GM19238 (cell line): ENCODE measurements at regions not wholly inside any gene's neighbourhood (a gene's known extent, or its start where the extent isn't known, plus 50 kb on each side); places are given as distances from the start of the nearest gene placed in this dataset.
"Not testable (repeated sequence)": the region's sequence is repeated elsewhere in the genome, so short reads cannot be mapped to it uniquely, and the experiment has no call there.

Source experiments
- DNase-seq: peaks from one replicate; pipeline ENCODE4 v3.0.0; 2011; ENCODE audit warnings: low spot score; ENCODE audit not compliant: insufficient read length

- DNase-seq: no peak
Observed at GRCh38 chr5:85388770-85389169, 1004.1 kb upstream of the EDIL3 start.

- not testable (repeated sequence) for DNase-seq
Observed at GRCh38 chr5:85392309-85392708, 1007.6 kb upstream of the EDIL3 start.

- DNase-seq: no peak
Observed at GRCh38 chr5:85395526-85395925, 1010.8 kb upstream of the EDIL3 start.

- no peak for DNase-seq
Observed at GRCh38 chr5:85397451-85397850, 1012.8 kb upstream of the EDIL3 start.

- DNase-seq: no peak
Observed at GRCh38 chr5:85428426-85428934, 1043.8 kb upstream of the EDIL3 start.

GRCh38 chr5:85431726-85432125 is 1047.0 kb upstream of the EDIL3 start:
- not testable (repeated sequence) for DNase-seq

- DNase-seq: no peak
Observed at GRCh38 chr5:85441156-85441555, 1056.5 kb upstream of the EDIL3 start.

GRCh38 chr5:85441853-85442252 is 1057.2 kb upstream of the EDIL3 start:
- no peak for DNase-seq

- DNase-seq: no peak
Observed at GRCh38 chr5:85452322-85453025, 1067.8 kb upstream of the EDIL3 start.

GRCh38 chr5:85453026-85453349 is 1068.3 kb upstream of the EDIL3 start:
- no peak for DNase-seq

GRCh38 chr5:85458319-85458718 is 1073.6 kb upstream of the EDIL3 start:
- no peak for DNase-seq

- no peak for DNase-seq
Observed at GRCh38 chr5:85462957-85463356, 1078.3 kb upstream of the EDIL3 start.

- DNase-seq: no peak
Observed at GRCh38 chr5:85466423-85466822, 1081.7 kb upstream of the EDIL3 start.

GRCh38 chr5:85472749-85473148 is 1088.1 kb upstream of the EDIL3 start:
- no peak for DNase-seq

- not testable (repeated sequence) for DNase-seq
Observed at GRCh38 chr5:85475151-85475550, 1090.5 kb upstream of the EDIL3 start.

- DNase-seq: no peak
Observed at GRCh38 chr5:85476617-85477016, 1091.9 kb upstream of the EDIL3 start.

GRCh38 chr5:85479849-85480248 is 1095.2 kb upstream of the EDIL3 start:
- no peak for DNase-seq

- DNase-seq: no peak
Observed at GRCh38 chr5:85484982-85485574, 1100.4 kb upstream of the EDIL3 start.

GRCh38 chr5:85488295-85488694 is 1103.6 kb upstream of the EDIL3 start:
- DNase-seq: no peak

- no peak for DNase-seq
Observed at GRCh38 chr5:85500869-85501268, 1116.2 kb upstream of the EDIL3 start.

- no peak for DNase-seq
Observed at GRCh38 chr5:85512896-85513295, 1104.8 kb upstream of the COX7C start.

GRCh38 chr5:85515588-85515987 is 1102.2 kb upstream of the COX7C start:
- no peak for DNase-seq

GRCh38 chr5:85517386-85517785 is 1100.4 kb upstream of the COX7C start:
- DNase-seq: no peak
